Tibial nerve (tissue), 4 donors: ENCODE measurements at regions not wholly inside any gene's neighbourhood (a gene's known extent, or its start where the extent isn't known, plus 50 kb on each side); places are given as distances from the start of the nearest gene placed in this dataset.

Source experiments
- DNase-seq, 2 donors: peaks; one replicate each; pipeline ENCODE4 v3.0.0-alpha.2; 2019; ENCODE audit warnings: low spot score in 2 of 2
- H3K27ac ChIP-seq, 4 donors: fragments of 200-600 bp; sonication (generic) in 3 of 4; one replicate each; pipeline ENCODE4 v1.5.1; 2017 to 2019; ENCODE audit warnings: mild to moderate bottlenecking in 1 of 4
- H3K27me3 ChIP-seq, 2 donors: fragments of 200-600 bp; sonication (generic) in 1 of 2; one replicate each; pipeline versions ENCODE4 v1.5.1 to v1.6.0; 2017 to 2019
- H3K36me3 ChIP-seq, 3 donors: fragments of 200-600 bp; sonication (generic); one replicate each; pipeline ENCODE4 v1.5.1; 2018 to 2019
- H3K4me1 ChIP-seq, 4 donors: fragments of 200-600 bp; sonication (generic) in 3 of 4; one replicate each; pipeline ENCODE4 v1.5.1; 2017 to 2019
- H3K4me3 ChIP-seq, 4 donors: fragments of 200-600 bp; sonication (generic) in 3 of 4; one replicate each; pipeline ENCODE4 v1.5.1; 2017 to 2019; ENCODE audit warnings: mild to moderate bottlenecking in 1 of 4, moderate library complexity in 1 of 4
- H3K9me3 ChIP-seq, 4 donors: fragments of 200-600 bp; sonication (generic) in 3 of 4; one replicate each; pipeline ENCODE4 v1.5.1; 2017 to 2019
- CTCF ChIP-seq, 5 experiments: fragments of 200-600 bp in 3 of 5; fragments of 450-650 bp in 2 of 5; sonication (generic) in 3 of 5; IDR thresholded peaks; one replicate each; pipeline ENCODE4 v1.5.1; 2016 to 2019; ENCODE audit warnings: antibody characterized with exemption in 5 of 5, mild to moderate bottlenecking in 3 of 5, moderate library complexity in 2 of 5
- EP300 ChIP-seq, 2 donors: sonication (generic); formaldehyde crosslinking; IDR thresholded peaks; one replicate each; pipeline ENCODE4 v1.6.1; 2017; ENCODE audit warnings: antibody characterized with exemption in 2 of 2, mild to moderate bottlenecking in 1 of 2
- POLR2A ChIP-seq, 2 donors: fragments of 450-650 bp; IDR thresholded peaks; one replicate each; pipeline ENCODE4 v1.6.1; 2017; ENCODE audit warnings: antibody characterized with exemption in 2 of 2, mild to moderate bottlenecking in 2 of 2, moderate library complexity in 2 of 2
- WGBS, 2 donors: methylation state at CpG; one replicate each; pipeline ENCODE4 v1.1.5; 2018; 5-methylcytosine and 5-hydroxymethylcytosine counted together

GRCh38 chrX:137362583-137362982 is 203.3 kb upstream of the ZIC3 start:
- TF ChIP-seq EP300 (IDR thresholded peaks at IDR 0.05) (no peak), CTCF (IDR thresholded peaks at IDR 0.05) (no peak), POLR2A (IDR thresholded peaks at IDR 0.05) (no peak)
- Histone ChIP-seq H3K27me3 (peaks cover 0 to 8% of the 10 kb centered on the region in 2 donors), H3K4me1 (no peaks in the 10 kb centered on the region), H3K4me3 (no peak overlapping the region), H3K9me3 (no peaks in the 10 kb centered on the region), H3K27ac (no peak overlapping the region), H3K36me3 (no peaks in the 10 kb centered on the region)
- 72 to 83% methylated on average over 5 of the region's 5 CpGs for WGBS, 2 donors
- DNase-seq, result no peak

- H3K27ac ChIP-seq, result no peak overlapping the region
- H3K27me3 ChIP-seq, result peaks cover 0 to 4% of the 10 kb centered on the region in 2 donors
- no peak for DNase-seq
- no peaks in the 10 kb centered on the region for H3K36me3 ChIP-seq
- H3K4me3 ChIP-seq, result no peak overlapping the region
- no peaks in the 10 kb centered on the region for H3K4me1 ChIP-seq
- H3K9me3 ChIP-seq, result no peaks in the 10 kb centered on the region
- 81 to 88% methylated on average over 1 of the region's 1 CpG for WGBS, 2 donors
- no peak for TF ChIP-seq CTCF (IDR thresholded peaks at IDR 0.05)
- no peak for TF ChIP-seq POLR2A (IDR thresholded peaks at IDR 0.05)
- no peak for TF ChIP-seq EP300 (IDR thresholded peaks at IDR 0.05)
Measured at GRCh38 chrX:137354851-137355250, 211.1 kb upstream of the ZIC3 start.

GRCh38 chrX:137353404-137353803 is 212.5 kb upstream of the ZIC3 start:
- Histone ChIP-seq H3K36me3 (no peaks in the 10 kb centered on the region), H3K27ac (no peak overlapping the region), H3K9me3 (no peaks in the 10 kb centered on the region), H3K27me3 (peaks cover 0 to 4% of the 10 kb centered on the region in 2 donors), H3K4me3 (no peak overlapping the region), H3K4me1 (no peaks in the 10 kb centered on the region)
- no peak for DNase-seq
- no peak for TF ChIP-seq POLR2A (IDR thresholded peaks at IDR 0.05)
- 29 to 63% methylated on average over 1 of the region's 1 CpG for WGBS, 2 donors

GRCh38 chrX:137352101-137352660 is 213.7 kb upstream of the ZIC3 start:
- Histone ChIP-seq H3K27ac (no peak overlapping the region), H3K4me1 (no peaks in the 10 kb centered on the region), H3K4me3 (no peak overlapping the region), H3K27me3 (no peaks in the 10 kb centered on the region), H3K9me3 (no peaks in the 10 kb centered on the region), H3K36me3 (no peaks in the 10 kb centered on the region)
- DNase-seq, result no peak
- TF ChIP-seq CTCF (IDR thresholded peaks at IDR 0.05) (no peak), POLR2A (IDR thresholded peaks at IDR 0.05) (no peak), EP300 (IDR thresholded peaks at IDR 0.05) (no peak)

- H3K27me3 ChIP-seq, result no peaks in the 10 kb centered on the region
- H3K9me3 ChIP-seq, result no peaks in the 10 kb centered on the region
- no peaks in the 10 kb centered on the region for H3K36me3 ChIP-seq
- no peak for DNase-seq
- TF ChIP-seq POLR2A (IDR thresholded peaks at IDR 0.05), result no peak
- TF ChIP-seq CTCF (IDR thresholded peaks at IDR 0.05), result no peak
- TF ChIP-seq EP300 (IDR thresholded peaks at IDR 0.05), result no peak
- no peak overlapping the region for H3K4me3 ChIP-seq
- no peak overlapping the region for H3K27ac ChIP-seq
- 54 to 64% methylated on average over 3 of the region's 3 CpGs for WGBS, 2 donors
- H3K4me1 ChIP-seq, result no peaks in the 10 kb centered on the region
Measured at GRCh38 chrX:137342969-137343368, 223.0 kb upstream of the ZIC3 start.

- WGBS, 2 donors, result 69 to 70% methylated on average over 3 of the region's 3 CpGs
- no peak for DNase-seq
- Histone ChIP-seq H3K27ac (no peak overlapping the region), H3K4me3 (no peak overlapping the region), H3K36me3 (no peaks in the 10 kb centered on the region), H3K4me1 (no peaks in the 10 kb centered on the region), H3K27me3 (no peaks in the 10 kb centered on the region), H3K9me3 (no peaks in the 10 kb centered on the region)
- no peak for TF ChIP-seq POLR2A (IDR thresholded peaks at IDR 0.05)
- TF ChIP-seq EP300 (IDR thresholded peaks at IDR 0.05), result no peak
- TF ChIP-seq CTCF (IDR thresholded peaks at IDR 0.05), result no peak
Measured at GRCh38 chrX:137313627-137314026, 252.3 kb upstream of the ZIC3 start.
